ENCODE measurements at regions not wholly inside any gene's neighbourhood (a gene's known extent, or its start where the extent isn't known, plus 50 kb on each side); places are given as distances from the start of the nearest gene placed in this dataset.

DNA sequence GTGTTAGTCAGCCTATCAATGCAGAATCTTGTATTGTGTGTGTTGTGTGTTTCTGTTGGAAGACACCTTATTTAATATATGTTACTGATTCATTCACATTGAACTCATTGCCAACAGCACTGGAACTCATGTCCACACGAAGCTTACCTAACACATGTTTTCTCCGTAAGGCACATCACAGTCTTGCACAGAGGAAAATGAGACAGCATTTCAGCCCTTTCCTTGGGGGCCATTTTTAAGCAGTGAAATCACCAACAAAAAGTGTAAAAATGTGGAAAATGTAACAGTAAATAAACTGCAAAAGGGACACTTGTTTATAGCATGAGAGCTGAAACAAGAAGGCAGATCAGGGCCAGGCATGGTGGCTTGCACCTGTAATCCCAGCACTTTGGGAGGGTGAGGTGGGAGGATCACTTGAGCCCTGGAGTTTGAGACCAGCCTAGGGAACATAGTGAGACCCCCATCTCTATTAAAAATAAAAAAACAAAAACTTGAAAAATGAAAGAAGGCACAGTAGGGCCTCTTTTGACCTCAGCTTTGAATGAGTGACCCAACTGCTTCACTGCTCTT is 306.0 kb downstream of the MYCN start:
- TF ChIP-seq, protein P1, sequence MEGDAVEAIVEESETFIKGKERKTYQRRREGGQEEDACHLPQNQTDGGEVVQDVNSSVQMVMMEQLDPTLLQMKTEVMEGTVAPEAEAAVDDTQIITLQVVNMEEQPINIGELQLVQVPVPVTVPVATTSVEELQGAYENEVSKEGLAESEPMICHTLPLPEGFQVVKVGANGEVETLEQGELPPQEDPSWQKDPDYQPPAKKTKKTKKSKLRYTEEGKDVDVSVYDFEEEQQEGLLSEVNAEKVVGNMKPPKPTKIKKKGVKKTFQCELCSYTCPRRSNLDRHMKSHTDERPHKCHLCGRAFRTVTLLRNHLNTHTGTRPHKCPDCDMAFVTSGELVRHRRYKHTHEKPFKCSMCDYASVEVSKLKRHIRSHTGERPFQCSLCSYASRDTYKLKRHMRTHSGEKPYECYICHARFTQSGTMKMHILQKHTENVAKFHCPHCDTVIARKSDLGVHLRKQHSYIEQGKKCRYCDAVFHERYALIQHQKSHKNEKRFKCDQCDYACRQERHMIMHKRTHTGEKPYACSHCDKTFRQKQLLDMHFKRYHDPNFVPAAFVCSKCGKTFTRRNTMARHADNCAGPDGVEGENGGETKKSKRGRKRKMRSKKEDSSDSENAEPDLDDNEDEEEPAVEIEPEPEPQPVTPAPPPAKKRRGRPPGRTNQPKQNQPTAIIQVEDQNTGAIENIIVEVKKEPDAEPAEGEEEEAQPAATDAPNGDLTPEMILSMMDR (IDR thresholded peaks at IDR 0.05): no peak
- TF ChIP-seq POLR2A (IDR thresholded peaks at IDR 0.05) (no peak), POLR2AphosphoS5 (IDR thresholded peaks at IDR 0.05) (no peak)

DNA sequence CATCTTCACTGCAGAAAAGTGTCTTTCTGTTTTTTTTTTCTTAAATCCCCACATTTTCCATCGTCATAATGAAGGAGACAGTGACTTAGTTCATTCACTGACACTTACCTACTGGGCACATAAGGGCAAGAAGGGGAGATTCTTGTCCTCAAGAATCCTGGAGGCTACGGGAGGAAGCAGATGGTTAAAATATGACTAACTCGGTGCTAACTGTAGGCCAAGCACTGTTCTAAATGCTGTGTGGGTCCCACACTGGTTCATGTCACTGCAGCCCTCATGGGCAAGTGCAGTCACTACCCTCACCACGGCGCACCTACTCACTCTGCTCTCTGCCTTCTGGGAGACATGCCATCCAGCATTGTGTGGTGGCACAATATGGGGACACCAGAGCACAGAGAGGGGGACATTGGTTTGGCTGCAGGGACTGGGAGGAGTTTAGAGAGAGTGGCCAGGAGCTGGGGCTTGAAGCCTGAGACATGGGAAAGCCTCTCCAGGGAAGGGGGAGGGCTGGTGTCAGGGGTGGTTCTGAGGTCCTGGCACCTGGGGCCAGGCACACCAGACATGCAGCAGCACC is 305.2 kb downstream of the MYCN start:
- H3K36me3 ChIP-seq: no peaks in the 10 kb centered on the region
- TF ChIP-seq EP300 (IDR thresholded peaks at IDR 0.05) (no peak), POLR2AphosphoS5 (IDR thresholded peaks at IDR 0.05) (no peak), POLR2A (IDR thresholded peaks at IDR 0.05) (no peak)
- TF ChIP-seq, protein P1 (IDR thresholded peaks at IDR 0.05): no peak
- no peaks in the 10 kb centered on the region for H3K4me1 ChIP-seq
- 88 to 91% methylated on average over 5 of the region's 5 CpGs for WGBS, 2 donors
- no peak overlapping the region for H3K27ac ChIP-seq
- intact Hi-C loops (cut with DNase I): no loop called here
- H3K9me3 ChIP-seq: no peaks in the 10 kb centered on the region
- H3K4me3 ChIP-seq: no peak overlapping the region
- DNase-seq: no peak
- peaks cover 0 to 4% (median 0%) of the 10 kb centered on the region in 3 donors for H3K27me3 ChIP-seq

More for the DNA sequence above, 306.0 kb downstream of the MYCN start:
- 95 to 96% methylated on average over 2 of the region's 2 CpGs for WGBS, 2 donors
- no peak overlapping the region for H3K4me3 ChIP-seq
- no peaks in the 10 kb centered on the region for H3K9me3 ChIP-seq
- H3K4me1 ChIP-seq: no peaks in the 10 kb centered on the region
- peaks cover 0 to 4% (median 0%) of the 10 kb centered on the region in 3 donors for H3K27me3 ChIP-seq
- no peak for DNase-seq
- H3K27ac ChIP-seq: no peak overlapping the region
- no peaks in the 10 kb centered on the region for H3K36me3 ChIP-seq
- intact Hi-C loops (cut with DNase I): no loop called here

DNA sequence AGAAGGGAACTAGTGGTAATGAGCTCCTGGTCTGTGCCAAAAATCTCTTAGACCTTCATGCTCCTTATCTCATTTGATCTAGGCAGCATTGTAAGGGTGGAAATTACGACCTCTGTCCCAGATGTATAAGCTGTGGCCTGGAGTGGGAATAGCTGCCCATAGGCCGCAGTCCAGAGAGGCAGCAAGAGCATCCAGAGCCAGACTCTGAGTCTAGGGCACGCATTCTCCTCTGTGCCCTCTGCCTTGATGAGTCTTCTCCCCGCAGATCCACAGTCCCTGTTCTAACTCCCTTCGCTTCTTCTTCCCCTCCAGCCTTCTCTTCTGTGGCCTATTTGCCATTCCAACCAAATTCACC is 304.6 kb downstream of the MYCN start:
- Histone ChIP-seq H3K4me1 (no peaks in the 10 kb centered on the region), H3K4me3 (no peak overlapping the region), H3K27me3 (no peaks in the 10 kb centered on the region), H3K36me3 (no peaks in the 10 kb centered on the region), H3K27ac (no peak overlapping the region), H3K9me3 (no peaks in the 10 kb centered on the region)
- no peak for DNase-seq
- intact Hi-C loops (cut with DNase I): no loop called here
- 89 to 92% methylated on average over 5 of the region's 5 CpGs for WGBS, 2 donors
- no peak for TF ChIP-seq POLR2A (IDR thresholded peaks at IDR 0.05)
- TF ChIP-seq, protein P1 (IDR thresholded peaks at IDR 0.05): no peak
- TF ChIP-seq EP300 (IDR thresholded peaks at IDR 0.05): no peak
- no peak for TF ChIP-seq POLR2AphosphoS5 (IDR thresholded peaks at IDR 0.05)

DNA sequence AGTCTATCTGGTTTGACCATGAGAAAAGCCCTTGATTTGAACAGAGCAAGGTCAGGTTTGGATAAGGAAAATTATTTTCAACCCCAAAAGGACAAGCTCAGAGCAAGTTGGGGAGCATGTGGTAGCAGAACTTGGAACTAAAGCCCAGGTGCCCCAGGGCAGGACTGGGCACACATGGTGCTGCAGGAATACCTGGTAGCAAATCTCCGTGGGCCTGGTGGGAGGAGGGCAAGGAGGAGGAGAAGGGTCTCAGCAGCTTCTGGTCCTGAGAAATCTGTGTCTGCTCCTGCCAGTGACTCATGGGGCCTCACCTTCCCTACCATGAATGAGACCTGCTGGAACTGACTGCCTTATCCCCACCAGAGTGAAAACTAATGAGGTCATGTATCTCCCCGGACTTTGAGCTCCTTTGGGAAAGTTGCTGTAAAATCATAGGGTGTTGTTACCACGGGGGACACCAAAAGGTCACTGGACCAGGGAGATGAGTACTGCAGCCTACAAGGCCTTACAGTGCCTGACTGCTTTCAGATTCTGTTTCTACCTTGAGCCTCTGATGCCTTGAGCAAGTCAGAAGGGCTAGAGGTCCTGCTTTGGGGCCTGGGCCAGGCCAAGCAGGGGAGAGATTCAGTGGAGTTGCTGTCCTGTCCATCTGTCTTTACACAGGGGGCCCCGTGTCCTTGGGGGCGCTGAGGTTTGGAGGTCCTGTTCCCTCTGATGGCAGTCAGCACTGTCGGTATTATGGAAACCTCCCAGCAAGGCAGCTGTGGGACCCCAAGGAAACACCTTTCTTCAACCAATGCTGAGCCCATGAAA is 304.0 kb downstream of the MYCN start:
- WGBS, 2 donors: 76 to 80% methylated on average over 6 of the region's 6 CpGs
- intact Hi-C loops (cut with DNase I): no loop called here
- Histone ChIP-seq H3K4me1 (no peaks in the 10 kb centered on the region), H3K27me3 (no peaks in the 10 kb centered on the region), H3K4me3 (no peak overlapping the region), H3K27ac (no peak overlapping the region), H3K36me3 (no peaks in the 10 kb centered on the region), H3K9me3 (no peaks in the 10 kb centered on the region)
- no peak for TF ChIP-seq POLR2AphosphoS5 (IDR thresholded peaks at IDR 0.05)
- TF ChIP-seq, protein P1 (IDR thresholded peaks at IDR 0.05): no peak
- TF ChIP-seq EP300 (IDR thresholded peaks at IDR 0.05): no peak
- TF ChIP-seq POLR2A (IDR thresholded peaks at IDR 0.05): no peak
- no peak for DNase-seq

All from sigmoid colon (tissue), 6 donors.